Kidney glomerular epithelial cell (primary cell): ENCODE measurements at regions not wholly inside any gene's neighbourhood (a gene's known extent, or its start where the extent isn't known, plus 50 kb on each side); places are given as distances from the start of the nearest gene placed in this dataset.

Experiments used
- DNase-seq: peaks from one replicate; lab custom pipeline; 2025; lab: John Stamatoyannopoulos, UW

- DNase-seq, result no peak
Measured at GRCh38 chr21:24894324-24894723, 713.0 kb downstream of the MRPL39 start.

- DNase-seq, result no peak
Measured at GRCh38 chr21:24890021-24890420, 717.3 kb downstream of the MRPL39 start.

- DNase-seq, result no peak
Measured at GRCh38 chr21:24881506-24881905, 725.8 kb downstream of the MRPL39 start.

- no peak for DNase-seq
Measured at GRCh38 chr21:24870633-24871032, 736.6 kb downstream of the MRPL39 start.

GRCh38 chr21:24869862-24870261 lies 737.4 kb downstream of the MRPL39 start:
- no peak for DNase-seq

GRCh38 chr21:24868117-24868516 lies 739.2 kb downstream of the MRPL39 start:
- DNase-seq, result no peak

GRCh38 chr21:24861471-24861870 lies 745.8 kb downstream of the MRPL39 start:
- no peak for DNase-seq

GRCh38 chr21:24856326-24856725 lies 751.0 kb downstream of the MRPL39 start:
- no peak for DNase-seq

- no peak for DNase-seq
Measured at GRCh38 chr21:24852610-24853195, 754.6 kb downstream of the MRPL39 start.

GRCh38 chr21:24850121-24850520 lies 757.2 kb downstream of the MRPL39 start:
- no peak for DNase-seq

- no peak for DNase-seq
Measured at GRCh38 chr21:24844671-24845070, 762.6 kb downstream of the MRPL39 start.

- DNase-seq, result no peak
Measured at GRCh38 chr21:24840287-24840686, 767.0 kb downstream of the MRPL39 start.

- no peak for DNase-seq
Measured at GRCh38 chr21:24832961-24833360, 774.3 kb downstream of the MRPL39 start.

- DNase-seq, result no peak
Measured at GRCh38 chr21:24829397-24829796, 777.9 kb downstream of the MRPL39 start.

GRCh38 chr21:24826822-24827221 lies 780.5 kb downstream of the MRPL39 start:
- no peak for DNase-seq

GRCh38 chr21:24825348-24825747 lies 781.9 kb downstream of the MRPL39 start:
- DNase-seq, result no peak

- DNase-seq, result no peak
Measured at GRCh38 chr21:24824209-24824608, 783.1 kb downstream of the MRPL39 start.

- no peak for DNase-seq
Measured at GRCh38 chr21:24823247-24823646, 784.0 kb downstream of the MRPL39 start.

GRCh38 chr21:24785033-24785432 lies 822.2 kb downstream of the MRPL39 start:
- no peak for DNase-seq

GRCh38 chr21:24781146-24781545 lies 826.1 kb downstream of the MRPL39 start:
- no peak for DNase-seq

- no peak for DNase-seq
Measured at GRCh38 chr21:24759348-24760075, 847.8 kb downstream of the MRPL39 start.

- DNase-seq, result no peak
Measured at GRCh38 chr21:24738063-24738462, 869.2 kb downstream of the MRPL39 start.

- no peak for DNase-seq
Measured at GRCh38 chr21:24737296-24737850, 869.9 kb downstream of the MRPL39 start.

GRCh38 chr21:24730661-24731060 lies 876.6 kb downstream of the MRPL39 start:
- no peak for DNase-seq
